GM12875 (cell line): ENCODE measurements at regions not wholly inside any gene's neighbourhood (a gene's known extent, or its start where the extent isn't known, plus 50 kb on each side); places are given as distances from the start of the nearest gene placed in this dataset.

Source experiments
- H3K4me3 ChIP-seq: one replicate; pipeline ENCODE4 v1.5.1; 2011; ENCODE audit warnings: low read depth, low read length, control low read depth
- CTCF ChIP-seq: IDR thresholded peaks from 2 replicates; pipeline ENCODE4 v1.5.1; 2011; ENCODE audit warnings: low read depth, mild to moderate bottlenecking, control low read depth, inconsistent platforms, low read length, moderate library complexity, borderline replicate concordance; ENCODE audit not compliant: insufficient read depth

- H3K4me3 ChIP-seq, result no peak overlapping the region
- no peak for TF ChIP-seq CTCF
These were observed 192.2 kb upstream of the EXOC2 start for GRCh38 chr6:885051-885590.

GRCh38 chr6:884570-884969, 191.6 kb upstream of the EXOC2 start:
- no peak for TF ChIP-seq CTCF
- no peak overlapping the region for H3K4me3 ChIP-seq

- no peak overlapping the region for H3K4me3 ChIP-seq
- TF ChIP-seq CTCF, result no peak
These were observed 189.2 kb upstream of the EXOC2 start for GRCh38 chr6:882084-882598.

GRCh38 chr6:878179-878578, 185.2 kb upstream of the EXOC2 start:
- TF ChIP-seq CTCF, result no peak
- no peak overlapping the region for H3K4me3 ChIP-seq

GRCh38 chr6:875012-875411, 182.1 kb upstream of the EXOC2 start:
- no peak overlapping the region for H3K4me3 ChIP-seq
- no peak for TF ChIP-seq CTCF

- no peak overlapping the region for H3K4me3 ChIP-seq
These were observed 179.7 kb upstream of the EXOC2 start for GRCh38 chr6:872570-873125.

GRCh38 chr6:871503-871902, 178.6 kb upstream of the EXOC2 start:
- no peak overlapping the region for H3K4me3 ChIP-seq
- TF ChIP-seq CTCF, result no peak

More at GRCh38 chr6:872570-873125, 179.7 kb upstream of the EXOC2 start:
- TF ChIP-seq CTCF, result no peak
